HEK293 (cell line): ENCODE measurements at regions not wholly inside any gene's neighbourhood (a gene's known extent, or its start where the extent isn't known, plus 50 kb on each side); places are given as distances from the start of the nearest gene placed in this dataset.

Experiments
- CTCF ChIP-seq: fragments of 450-650 bp; formaldehyde crosslinking; IDR thresholded peaks from 2 replicates; pipeline ENCODE4 v1.5.1; 2016; ENCODE audit warnings: missing biosample characterization, missing genetic modification characterization
- MYNN ChIP-seq: fragments of 450-650 bp; formaldehyde crosslinking; IDR thresholded peaks from 2 replicates; pipeline ENCODE4 v1.5.1; 2016; ENCODE audit warnings: missing biosample characterization, missing genetic modification characterization, borderline replicate concordance
- SETDB1 ChIP-seq: IDR thresholded peaks from one replicate; pipeline ENCODE4 v1.6.1; 2017; ENCODE audit warnings: mild to moderate bottlenecking, low read length, moderate library complexity, mixed read lengths; ENCODE audit not compliant: insufficient read length
- ZNF623 ChIP-seq: fragments of 450-650 bp; formaldehyde crosslinking; IDR thresholded peaks from 2 replicates; pipeline ENCODE4 v1.5.1; 2016; ENCODE audit warnings: missing biosample characterization, missing genetic modification characterization

GRCh38 chr1:221162939-221163338 is 283.7 kb downstream of the HLX start:
- TF ChIP-seq ZNF623, result no peak
- TF ChIP-seq SETDB1, result no peak
- no peak for TF ChIP-seq MYNN (tag by site-specific recombination)
- TF ChIP-seq CTCF (tag by site-specific recombination), result no peak
